Inflammatory macrophage (primary cell): ENCODE measurements at regions not wholly inside any gene's neighbourhood (a gene's known extent, or its start where the extent isn't known, plus 50 kb on each side); places are given as distances from the start of the nearest gene placed in this dataset.
"Not testable (repeated sequence)": the region's sequence is repeated elsewhere in the genome, so short reads cannot be mapped to it uniquely, and the experiment has no call there.

ENCODE experiments used
- DNase-seq, 2 donors: peaks; one replicate each; pipeline ENCODE4 v3.0.0-alpha.2; 2020 to 2022

DNA sequence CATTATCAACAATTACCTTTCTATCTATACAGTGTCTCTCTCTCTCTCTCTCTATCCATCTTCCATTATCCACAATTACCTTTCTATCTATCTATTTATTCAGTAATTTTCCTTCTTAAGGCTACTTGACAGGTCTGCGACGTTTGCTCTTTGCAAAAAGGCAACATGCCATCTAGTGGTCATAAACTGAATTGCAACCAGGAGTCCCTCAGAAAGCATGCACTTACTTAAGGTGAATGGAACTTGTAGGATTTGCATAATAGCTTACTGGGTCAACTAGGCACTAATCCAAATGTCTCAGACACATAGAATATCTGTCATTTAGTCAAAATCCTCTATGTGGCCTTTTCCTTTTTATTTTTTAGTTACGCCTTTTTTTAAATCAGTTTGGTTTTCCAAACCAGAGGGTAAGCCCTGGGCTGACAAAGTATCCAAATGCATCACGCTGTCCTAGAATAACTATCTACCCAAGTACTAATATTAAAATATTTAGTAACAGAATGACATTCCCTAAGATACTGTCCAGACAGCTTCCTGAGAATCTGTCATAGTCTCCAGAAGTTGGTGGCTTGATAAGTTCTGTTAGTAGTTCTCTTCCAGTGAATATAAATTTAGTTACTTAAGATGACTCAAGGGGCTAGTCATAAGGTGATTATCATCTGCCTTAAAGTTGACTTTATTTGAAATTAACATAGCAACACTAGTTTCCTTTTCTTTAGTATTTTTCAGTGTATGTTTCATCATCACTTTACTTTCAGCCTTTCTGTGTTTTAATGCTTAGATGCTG lies 208.3 kb downstream of the PPP1R3A start:
- peak; percentile 74 to 80 for DNase-seq

DNA sequence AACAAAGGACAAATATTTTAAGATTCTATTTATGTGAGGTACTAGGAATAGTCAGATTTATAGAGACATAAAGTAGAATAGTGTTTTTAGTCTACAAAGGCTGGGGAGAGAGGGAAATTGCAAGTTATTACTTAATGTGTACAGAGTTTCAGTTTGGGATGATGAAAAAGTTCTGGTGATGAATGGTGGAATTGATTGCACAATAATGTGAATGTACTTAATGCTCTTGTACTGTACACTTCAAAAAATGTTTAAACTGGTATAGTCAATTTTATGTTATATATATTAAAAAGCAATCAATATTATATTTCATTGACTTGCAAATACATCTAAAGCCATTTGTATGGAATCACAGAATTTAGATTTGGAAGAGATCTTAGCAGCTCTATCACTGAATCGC lies 213.4 kb downstream of the PPP1R3A start:
- no peak for DNase-seq

DNA sequence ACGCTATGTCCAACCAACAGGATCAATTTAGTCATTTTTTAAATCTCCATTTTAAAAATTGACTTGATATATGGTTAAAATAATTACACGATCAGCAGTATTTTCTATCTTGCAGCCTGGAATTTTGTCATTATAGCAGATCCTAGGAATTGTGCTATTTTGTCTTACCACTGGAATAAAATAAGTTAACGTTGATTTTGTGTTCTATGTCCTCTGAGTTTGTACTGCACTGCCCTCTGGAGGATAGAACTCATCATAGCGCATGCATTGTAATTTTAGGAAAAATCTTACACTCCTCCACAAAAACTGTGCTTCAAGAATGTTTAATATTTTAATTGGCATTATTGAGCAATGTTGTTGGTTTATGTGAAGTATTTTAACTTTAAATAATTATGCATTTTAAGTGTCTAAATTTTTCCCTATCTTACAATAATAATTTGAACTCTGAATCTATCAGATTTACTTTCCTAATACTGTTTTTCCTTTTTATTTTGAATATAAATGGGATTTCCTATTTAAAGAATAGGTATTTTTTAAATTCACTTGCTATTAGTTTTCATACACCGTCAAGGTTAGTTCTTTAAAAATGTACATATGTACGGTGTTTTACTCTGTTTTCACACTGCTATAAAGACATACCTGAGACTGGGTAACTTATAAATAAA lies 220.1 kb downstream of the PPP1R3A start:
- DNase-seq, result peak in 1 of 2 donors; percentile 2

DNA sequence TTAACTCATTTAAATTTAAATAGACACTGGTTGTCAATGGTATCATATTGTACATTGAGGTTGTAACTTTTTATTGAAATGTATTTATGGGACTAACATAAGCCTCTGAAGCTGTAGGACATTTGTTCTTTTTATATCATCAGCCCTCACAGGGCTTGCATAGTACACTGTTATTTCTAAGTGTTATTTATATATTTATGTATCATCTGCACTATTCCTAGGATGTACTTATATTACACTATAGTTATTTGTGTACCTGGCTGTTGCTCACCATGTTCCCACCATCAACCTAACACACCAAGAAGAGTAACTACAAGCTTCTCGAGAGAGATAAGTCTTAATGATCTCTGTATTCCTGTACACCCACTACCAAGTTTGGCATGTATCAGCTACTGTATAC lies 224.7 kb downstream of the PPP1R3A start:
- no peak for DNase-seq

DNA sequence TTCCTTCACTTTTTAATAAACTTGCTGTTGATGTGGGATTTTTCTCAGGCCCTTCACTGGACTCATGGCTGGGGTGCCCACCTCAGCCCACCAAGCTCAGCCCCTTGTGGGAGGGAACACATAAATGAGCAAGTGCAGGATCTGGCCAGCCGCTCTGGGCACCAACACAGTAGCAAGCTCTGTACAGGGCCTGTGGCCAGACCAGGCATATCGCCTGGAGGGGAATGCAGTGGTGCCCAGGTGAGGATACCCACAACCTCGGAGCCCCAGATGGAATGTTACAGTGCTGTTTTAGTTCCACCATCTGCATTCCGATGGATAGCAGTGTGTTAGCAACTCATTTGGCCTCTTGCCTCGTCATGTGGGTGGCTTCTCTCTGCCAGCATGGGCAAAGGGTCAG lies 234.6 kb downstream of the PPP1R3A start:
- DNase-seq, result no peak

DNA sequence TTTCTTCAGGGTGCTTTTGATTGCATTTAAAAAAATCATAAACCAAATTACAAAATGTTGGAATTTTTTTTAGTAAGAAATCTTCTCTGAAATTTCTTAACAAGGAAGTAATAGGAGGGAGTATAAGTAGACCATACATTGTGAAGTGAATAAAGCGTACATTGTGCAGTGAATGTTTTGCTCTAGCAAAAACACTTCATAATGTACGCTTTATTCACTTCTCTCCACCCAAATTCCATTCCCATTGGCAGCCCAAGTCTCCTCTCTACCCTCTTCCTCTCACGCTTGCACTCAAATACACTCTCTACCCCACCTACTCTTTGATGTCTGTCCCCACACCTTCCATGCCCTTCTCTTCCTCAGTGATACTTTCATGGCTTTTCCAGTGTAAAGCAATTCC lies 241.0 kb downstream of the PPP1R3A start:
- no peak for DNase-seq

DNA sequence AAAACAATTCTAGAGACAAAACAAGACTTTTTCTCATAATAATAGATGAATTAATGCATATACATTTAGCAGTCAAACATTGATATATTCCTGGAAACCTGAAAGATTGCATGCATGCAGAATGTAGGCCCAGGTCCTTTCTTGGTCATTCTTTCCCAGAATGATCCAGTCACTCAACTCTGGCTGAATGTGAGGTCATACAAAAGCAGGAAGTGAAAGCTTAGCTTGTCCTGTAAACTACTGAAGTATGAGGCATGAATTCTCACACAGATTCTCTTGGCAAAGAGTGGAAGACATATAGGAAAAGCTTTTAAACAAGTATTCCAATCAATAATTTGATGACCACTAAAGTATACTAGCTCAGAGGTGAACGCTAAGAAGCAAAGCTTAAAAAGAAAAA lies 253.9 kb downstream of the PPP1R3A start:
- no peak for DNase-seq

- DNase-seq, result no peak
Observed at GRCh38 chr7:113659416-113659815, 259.4 kb downstream of the PPP1R3A start.

DNA sequence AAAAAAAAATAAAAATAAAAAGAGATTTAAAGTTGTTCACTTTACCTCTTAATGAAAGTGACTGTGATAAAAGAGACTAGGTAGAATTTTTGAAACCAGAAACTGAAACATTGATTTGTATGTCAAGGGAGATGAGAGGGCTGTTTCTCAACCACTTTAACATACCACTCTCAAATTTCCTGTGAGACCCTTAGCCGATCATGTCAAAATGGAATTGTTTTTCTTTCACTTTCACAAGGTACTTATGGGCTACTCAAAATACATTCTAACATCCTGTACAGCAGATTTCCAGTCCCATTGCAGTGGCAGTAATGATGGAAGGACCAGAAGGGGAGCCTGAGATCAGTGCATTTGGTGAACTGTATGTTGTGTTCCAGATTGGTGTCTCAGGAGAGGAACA lies 261.2 kb downstream of the PPP1R3A start:
- no peak for DNase-seq

GRCh38 chr7:113652501-113652900 lies 266.3 kb downstream of the PPP1R3A start:
- DNase-seq, result no peak

- no peak for DNase-seq
Observed at GRCh38 chr7:113649556-113649955, 269.3 kb downstream of the PPP1R3A start.

DNA sequence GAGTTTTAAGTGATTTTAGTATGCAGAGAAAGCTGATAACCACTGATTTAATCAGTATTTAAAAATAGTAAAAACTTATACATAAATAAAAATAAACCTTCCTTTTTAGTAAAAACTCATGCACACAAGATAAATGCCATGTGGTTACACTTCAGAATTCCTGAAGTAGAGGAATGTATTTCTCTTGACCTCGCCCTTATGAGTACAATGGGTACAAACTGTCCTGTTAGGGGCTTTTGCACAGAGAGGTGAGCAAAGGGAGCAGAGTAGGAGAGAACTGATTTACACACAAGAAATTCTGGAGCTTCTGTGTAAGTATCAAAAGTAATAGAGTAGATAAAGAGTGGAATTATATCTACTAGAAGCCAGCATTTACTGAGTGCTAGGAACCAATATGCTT lies 279.6 kb downstream of the PPP1R3A start:
- no peak for DNase-seq

DNA sequence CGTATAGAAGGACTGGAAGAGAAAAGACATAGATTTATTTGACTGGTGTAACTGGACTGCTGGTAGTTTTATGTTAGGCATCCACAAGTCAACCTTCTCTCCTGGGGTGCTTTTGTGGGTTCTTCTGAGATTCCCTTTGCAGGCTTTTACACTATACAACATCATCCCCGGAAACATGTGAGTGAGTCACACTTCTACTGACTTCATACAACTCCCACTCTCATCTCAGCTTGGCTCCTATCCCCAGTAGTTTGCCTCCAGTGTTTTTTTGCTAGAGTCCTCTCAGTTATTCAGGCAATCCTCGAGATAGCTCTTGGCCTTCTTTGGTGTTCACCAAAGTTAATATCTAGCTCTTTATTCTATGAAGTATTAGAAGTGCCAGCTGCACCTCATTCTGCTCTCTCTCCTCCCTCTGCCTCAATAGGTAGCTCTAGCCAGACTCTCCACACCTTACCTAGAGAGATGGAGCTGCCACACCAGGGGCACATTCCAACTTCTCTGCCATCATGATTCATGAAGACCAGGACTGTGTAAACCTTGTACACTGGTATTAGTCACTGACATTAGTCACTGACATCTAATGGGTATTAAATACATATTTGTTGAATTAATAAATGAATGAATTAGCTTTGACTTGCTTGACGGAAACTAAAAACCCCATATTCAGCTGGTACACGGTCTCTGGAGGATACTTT lies 281.9 kb downstream of the PPP1R3A start:
- no peak for DNase-seq

DNA sequence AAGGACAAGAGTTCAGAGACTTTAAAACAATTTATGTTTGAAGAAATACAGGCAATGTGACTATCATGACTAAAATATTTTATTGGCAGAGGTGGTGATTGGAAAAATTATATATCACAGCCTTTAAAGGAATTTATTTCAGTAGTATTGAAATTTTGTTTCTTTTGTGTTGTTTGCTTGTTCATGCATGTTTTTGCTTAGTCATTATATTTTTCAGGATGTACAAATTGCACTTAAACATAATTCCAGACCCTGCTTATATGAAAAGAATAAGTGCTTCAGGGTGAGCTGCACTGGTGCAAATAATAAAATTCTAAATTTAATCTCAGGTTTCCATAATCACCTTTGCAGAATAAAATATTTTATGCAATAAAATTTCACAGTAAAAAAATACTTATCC lies 283.3 kb downstream of the PPP1R3A start:
- DNase-seq, result no peak

- no peak for DNase-seq
Observed at GRCh38 chr7:113633073-113633472, 285.7 kb downstream of the PPP1R3A start.

DNA sequence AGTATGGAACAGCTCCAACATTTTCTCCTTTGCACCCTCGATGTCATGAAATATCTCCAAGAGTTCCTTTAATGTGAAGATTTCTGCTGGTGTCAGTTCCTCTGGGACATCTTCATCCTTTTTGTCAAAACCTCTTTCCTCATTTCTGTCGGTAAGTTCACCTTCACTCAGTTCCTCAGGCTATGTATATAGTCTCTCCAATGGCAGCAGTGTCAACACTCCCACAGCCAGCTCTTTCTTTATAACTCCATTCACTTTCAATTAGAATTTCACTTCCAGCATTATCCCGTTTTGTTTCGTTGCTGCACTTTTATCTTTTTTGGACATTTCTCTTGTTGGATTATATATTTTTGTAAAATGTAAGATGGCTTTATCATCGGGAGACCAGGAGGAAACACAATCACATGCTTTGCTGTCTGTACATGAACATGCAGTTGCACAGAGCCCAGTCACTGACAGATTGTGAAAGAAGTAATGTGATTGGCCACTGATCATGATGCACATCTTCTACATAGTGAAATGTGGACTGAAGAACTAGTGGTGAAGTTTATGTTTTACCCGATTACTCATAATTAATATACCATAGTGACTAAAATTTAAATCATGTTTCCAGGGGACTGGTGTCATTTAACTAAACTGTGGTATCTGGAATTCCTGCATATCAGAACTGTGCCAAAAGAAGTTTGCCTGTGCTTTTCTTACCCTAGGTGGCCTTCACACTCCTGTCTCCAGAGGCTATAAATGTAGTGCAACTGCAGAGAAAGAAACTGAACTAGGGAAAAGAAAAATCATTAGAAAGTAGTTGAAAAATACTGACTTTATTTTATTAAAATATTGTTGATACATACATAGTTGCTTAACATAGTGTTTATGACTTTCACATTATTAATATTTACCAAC lies 289.6 kb downstream of the PPP1R3A start:
- DNase-seq, result no peak

DNA sequence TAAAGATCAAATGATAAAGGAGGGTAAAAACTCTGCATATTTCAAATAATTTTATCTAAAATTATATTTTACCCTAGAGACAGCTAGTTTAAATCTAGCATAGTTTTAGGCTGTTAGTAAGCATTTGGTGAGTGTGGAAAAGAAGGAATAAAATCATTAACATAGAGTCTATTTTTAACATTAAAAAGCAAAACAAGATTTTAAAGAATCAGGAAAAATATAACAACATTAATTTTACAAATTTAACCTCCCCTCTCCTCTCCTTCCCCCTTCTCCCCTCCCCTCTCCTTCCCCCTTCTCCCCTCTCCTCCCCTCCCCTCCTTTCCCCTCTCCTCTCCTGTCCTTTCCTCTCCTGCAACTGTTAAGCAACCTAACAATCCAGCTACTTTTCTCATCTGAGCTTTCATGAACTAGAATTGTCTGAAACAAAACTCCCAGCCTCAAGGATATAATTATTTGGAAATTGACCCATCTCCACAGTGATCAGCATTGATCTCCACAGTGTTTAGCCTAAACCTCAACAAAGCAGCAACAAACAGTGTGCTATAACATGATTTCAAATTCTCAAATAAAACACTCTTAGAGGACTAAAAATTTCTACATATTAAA lies 293.2 kb downstream of the PPP1R3A start:
- DNase-seq, result no peak

- no peak for DNase-seq
Observed at GRCh38 chr7:113622796-113623195, 296.0 kb downstream of the PPP1R3A start.

GRCh38 chr7:113610572-113610971 lies 308.2 kb downstream of the PPP1R3A start:
- DNase-seq, result no peak

GRCh38 chr7:113608782-113609181 lies 310.0 kb downstream of the PPP1R3A start:
- DNase-seq, result no peak

DNA sequence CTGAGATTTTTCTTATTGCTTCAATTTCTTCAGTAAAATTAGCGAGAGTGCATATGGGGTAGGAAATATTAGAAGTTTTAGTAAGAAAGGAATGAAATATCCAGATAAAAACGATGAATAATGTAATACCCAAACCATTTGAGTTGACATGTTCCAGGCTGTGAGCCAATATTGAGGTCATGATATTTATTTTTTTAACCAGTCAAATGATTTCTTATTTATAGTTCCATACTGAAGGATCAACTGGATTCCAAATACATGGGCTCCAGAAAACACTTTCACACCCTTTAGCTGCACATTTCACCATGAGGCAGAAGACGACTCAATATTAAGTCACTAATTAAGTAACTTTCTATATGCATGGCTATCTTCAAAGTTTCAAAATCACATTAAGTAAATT lies 312.5 kb downstream of the PPP1R3A start:
- DNase-seq, result no peak

DNA sequence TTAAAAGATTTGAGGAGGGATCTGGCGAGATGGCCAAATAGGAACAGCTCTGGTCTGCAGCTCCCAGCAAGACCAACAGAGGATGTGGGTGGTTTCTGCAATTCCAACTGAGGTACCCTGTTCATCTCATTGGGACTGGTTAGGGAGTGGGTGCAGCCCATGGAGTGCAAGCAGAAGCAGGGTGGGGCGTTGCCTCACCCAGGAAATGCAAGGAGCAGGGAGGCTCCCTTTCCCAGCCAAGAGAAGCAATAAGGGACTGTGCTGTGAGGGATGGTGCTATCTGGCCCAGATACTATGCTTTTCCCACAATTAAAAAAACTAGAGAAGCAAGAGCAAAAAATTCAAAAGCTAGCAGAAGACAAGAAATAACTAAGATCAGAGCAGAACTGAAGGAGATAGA lies 318.4 kb downstream of the PPP1R3A start:
- not testable (repeated sequence) for DNase-seq
